Left cardiac atrium (tissue), 4 donors: ENCODE measurements at regions not wholly inside any gene's neighbourhood (a gene's known extent, or its start where the extent isn't known, plus 50 kb on each side); places are given as distances from the start of the nearest gene placed in this dataset.
A peak's percentile ranks its signal among the peaks of the same experiment; 100 is the strongest.
"Not testable (repeated sequence)": the region's sequence is repeated elsewhere in the genome, so short reads cannot be mapped to it uniquely, and the experiment has no call there.

Experiments used
- ATAC-seq, 2 donors: fragments of 200-7000 bp; cut with Tn5 transposase; one replicate each; pipeline ENCODE4 v1.9.1; 2020; ENCODE audit warnings: mild to moderate bottlenecking in 2 of 2, moderate library complexity in 2 of 2
- DNase-seq: peaks from one replicate; pipeline ENCODE4 v3.0.0-alpha.2; 2020
- intact Hi-C, 2 donors: fragments of 100-400 bp; cut with DNase I; formaldehyde crosslinking; loops; one replicate each; pipeline versions ENCODE4 v1.14.1 to v1.15.1; 2022 to 2023
- donor health status: DM: no; HTN: yes; CAD: no.
- donor health status: DM: no; HTN: yes; CAD: no; lungs with severe emphysema.
- donor health status: DM: yes; HTN: yes; CAD: no.
- donor health status: Dilated cardiomyopathy.

- intact Hi-C loops: loop anchor here in 1 of 2 donors (10.0 kb wide), 1 partner anchor 89 kb away; no protein-coding TSS in a partner anchor
- peak; percentile 94 to 96 for ATAC-seq
- peak; percentile 93 for DNase-seq
Observed at GRCh38 chr7:149714081-149714909, 59.1 kb downstream of the ZNF467 start.

DNA sequence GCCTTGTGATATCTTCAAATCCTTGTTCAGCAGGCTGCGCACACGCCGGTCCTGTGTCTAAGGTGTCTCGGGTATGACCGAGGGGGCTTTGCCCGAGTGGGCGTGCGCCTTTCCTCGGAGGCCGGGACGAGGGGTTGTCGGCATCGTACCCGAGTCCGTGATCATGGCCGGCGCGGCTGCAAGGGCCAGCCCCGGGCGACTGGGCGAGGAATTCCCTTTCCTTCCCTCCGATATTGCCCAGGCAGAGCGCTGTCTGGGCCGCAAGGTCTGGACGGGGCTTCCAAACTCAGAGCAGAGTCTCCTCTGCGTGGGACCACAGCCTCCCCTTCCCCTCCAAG is 59.7 kb downstream of the ZNF467 start:
- intact Hi-C loops: loop anchor here in 1 of 2 donors (10.0 kb wide), 1 partner anchor 89 kb away; no protein-coding TSS in a partner anchor
- no peak for ATAC-seq

DNA sequence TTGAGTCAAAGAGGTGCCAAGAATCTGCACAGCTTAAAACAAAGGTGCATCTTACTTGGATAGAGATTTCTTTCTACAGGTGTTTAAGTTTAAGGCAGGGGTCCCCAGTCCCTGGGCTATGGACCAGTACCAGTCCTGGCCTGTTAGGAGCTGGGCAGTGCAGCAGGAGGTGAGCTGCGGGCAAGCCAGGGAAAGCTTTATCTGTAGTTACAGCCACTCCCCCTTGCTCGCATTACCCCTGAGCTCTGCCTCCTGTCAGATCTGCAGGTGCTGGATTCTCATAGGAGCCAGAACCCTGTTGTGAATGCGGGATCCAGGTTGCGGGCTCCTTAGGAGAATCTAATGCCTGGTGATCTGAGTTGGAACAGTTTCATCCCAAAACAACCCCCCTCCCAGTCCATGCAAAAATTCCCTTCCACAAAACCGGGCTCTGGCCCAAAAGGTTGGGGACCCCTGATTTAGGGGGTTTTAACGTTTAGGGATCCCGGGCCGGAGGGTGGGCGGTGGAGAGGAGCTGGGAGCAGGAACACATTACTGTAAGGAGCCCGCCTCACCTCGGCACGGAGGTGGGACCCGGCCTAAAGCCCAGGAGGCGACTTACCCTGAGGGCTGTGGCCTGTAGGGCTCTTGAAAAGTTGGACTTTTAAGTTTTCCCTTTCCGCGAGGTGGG is 60.2 kb downstream of the ZNF467 start:
- intact Hi-C loops: loop anchor here in 1 of 2 donors (10.0 kb wide), 1 partner anchor 88 kb away; no protein-coding TSS in a partner anchor
- no peak for ATAC-seq
- DNase-seq: no peak

More for the DNA sequence above, 59.7 kb downstream of the ZNF467 start:
- no peak for DNase-seq

DNA sequence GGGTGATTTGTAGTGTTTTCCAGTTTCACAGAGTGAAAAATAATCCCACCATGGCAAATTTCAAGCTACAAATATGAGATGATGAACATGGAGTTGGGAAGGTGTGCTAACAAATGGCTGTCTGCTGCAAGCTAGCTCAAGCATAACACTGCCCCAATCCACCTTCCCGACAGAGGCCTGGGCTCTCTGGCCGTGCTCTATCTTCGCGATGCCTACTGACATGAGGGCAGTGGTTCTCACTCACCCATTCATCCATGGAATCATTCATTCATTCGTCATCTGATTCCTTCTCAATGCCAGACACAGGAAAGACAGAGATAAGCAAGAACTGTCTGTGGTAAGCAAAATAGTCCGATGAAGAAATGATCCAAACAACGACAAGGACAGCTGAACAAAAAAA is 65.4 kb downstream of the ZNF467 start:
- intact Hi-C loops: no loop called here
- ATAC-seq: no peak
- DNase-seq: no peak

DNA sequence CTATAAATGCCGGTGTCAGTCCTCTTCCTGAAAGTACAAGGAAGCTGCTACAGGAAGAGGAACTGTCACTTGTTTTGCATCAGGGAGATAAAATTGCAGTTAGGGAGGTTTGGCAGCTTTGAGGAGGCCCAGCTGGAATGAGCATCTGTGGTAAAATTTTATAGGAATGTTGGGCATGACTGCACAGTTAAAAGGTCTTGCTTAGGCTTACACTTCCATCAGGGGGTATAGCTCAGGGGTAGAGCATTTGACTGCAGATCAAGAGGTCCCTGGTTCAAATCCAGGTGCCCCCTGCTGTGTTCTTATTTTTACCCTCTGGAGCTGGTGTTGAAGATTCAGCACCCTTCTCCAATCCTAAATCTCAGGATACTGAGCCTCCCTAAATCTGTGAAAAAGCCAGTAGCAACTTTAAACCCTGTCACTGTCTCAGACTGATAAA is 65.9 kb downstream of the ZNF467 start:
- intact Hi-C loops: no loop called here
- ATAC-seq: no peak
- no peak for DNase-seq

DNA sequence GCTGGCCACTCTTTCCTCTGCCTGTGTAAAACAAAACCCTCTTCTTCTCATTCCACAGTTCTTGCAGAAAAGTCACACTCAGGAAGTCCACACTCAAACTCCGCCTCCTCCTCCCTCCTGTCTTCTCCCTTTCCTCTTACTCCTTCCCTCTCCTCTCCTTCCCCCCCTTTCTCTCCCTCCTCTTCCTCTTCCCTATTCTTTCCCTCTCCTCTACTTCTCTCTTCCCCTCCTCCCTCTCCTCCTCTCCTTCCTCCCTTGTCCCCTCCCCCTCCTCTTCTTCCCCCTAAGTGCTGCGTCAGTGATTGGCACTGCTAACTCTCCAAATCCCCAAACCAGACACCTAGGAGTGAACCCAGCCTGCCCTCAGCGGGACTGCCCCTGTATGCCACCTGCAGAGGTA is 67.0 kb downstream of the ZNF467 start:
- DNase-seq (no peak), ATAC-seq (no peak)
- intact Hi-C loops: no loop called here

DNA sequence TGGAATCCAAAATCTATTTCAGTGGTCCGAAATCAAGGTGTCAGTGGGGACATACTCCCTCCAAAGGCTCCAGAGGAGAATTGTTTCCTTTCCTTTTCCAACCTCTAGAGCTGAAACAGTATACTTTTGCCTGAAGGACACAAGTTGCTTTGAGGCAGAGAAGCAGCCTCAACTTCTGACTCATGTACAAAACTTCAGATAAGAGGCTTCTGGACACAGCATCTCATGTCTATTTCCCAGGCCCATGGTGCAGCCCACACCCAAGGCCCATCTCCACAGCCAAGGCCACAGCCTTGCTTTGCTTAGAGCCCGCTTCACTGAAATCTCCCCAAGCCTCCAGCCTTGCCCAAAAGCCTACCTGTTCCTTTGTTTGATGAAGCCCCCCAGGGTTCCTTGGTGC is 68.9 kb downstream of the ZNF467 start:
- intact Hi-C loops: no loop called here
- ATAC-seq: peak in 1 of 2 donors; percentile 74

GRCh38 chr7:149703044-149703650 is 70.2 kb downstream of the ZNF467 start:
- DNase-seq: no peak
- intact Hi-C loops: no loop called here
- ATAC-seq: no peak

More for the DNA sequence above, 68.9 kb downstream of the ZNF467 start:
- DNase-seq: no peak

DNA sequence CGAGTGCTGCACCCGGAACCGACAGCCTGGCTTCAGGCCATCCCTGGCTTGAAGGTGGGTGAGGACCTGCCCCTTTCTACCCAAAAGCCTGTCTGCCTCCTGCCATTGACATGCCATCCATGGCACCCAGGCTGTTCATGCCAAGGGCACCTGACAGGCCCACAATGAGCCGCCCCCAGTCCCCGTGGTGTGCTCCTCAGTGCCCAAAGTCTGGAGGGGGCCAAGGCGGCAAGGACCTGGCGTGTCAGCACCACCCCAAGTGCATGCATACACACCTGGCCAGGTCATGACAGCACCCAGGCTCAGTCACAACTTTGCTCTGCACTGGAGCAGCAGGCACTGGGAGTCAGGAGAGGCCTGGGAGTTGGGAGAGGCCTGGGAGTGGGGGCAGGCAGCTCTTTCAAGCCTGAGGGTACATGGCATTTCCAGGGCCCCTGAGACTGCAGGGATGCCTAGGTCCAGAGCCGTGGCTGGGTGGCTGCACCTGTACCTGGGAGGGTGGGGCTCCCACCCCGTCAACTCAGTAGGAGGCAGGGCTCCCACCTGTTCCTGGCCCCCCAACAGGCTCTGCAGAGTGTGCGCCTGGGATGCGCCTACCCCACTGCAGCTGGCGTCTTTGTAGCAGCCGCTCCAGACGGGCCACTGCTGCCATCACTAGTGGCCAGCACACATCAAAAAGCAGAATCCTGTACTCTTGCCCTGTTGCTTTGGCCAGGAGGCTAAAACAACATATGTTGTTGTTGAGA is 71.7 kb downstream of the ZNF467 start:
- intact Hi-C loops: no loop called here
- no peak for ATAC-seq
- no peak for DNase-seq

- ATAC-seq, DNase-seq, intact Hi-C loops: not testable (repeated sequence)
Observed at GRCh38 chr7:149697767-149698166, 75.6 kb downstream of the ZNF467 start.

- no peak for ATAC-seq
- intact Hi-C loops: no loop called here
- no peak for DNase-seq
Observed at GRCh38 chr7:149696280-149696679, 77.1 kb downstream of the ZNF467 start.

GRCh38 chr7:149692557-149692982 is 80.8 kb downstream of the ZNF467 start:
- DNase-seq: no peak
- intact Hi-C loops: no loop called here
- no peak for ATAC-seq

DNA sequence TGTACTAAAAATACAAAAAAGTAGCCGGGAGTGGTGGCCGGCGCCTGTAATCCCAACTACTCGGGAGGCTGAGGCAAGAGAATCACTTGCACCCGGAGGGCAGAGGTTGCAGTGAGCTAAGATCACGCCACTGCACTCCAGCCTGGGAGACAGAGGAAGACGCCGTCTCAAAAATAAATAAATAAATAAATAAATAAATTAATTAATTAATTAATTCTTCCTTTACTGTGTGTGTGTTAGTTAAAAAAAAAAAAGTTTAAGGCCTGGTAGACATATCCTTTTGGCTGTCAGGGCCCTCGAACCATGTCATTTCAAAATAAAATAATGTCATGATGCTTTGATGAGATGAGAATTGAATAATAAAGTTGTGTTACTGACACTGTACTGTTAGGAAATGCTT is 81.3 kb downstream of the ZNF467 start:
- ATAC-seq: no peak
- no peak for DNase-seq
- intact Hi-C loops: no loop called here

DNA sequence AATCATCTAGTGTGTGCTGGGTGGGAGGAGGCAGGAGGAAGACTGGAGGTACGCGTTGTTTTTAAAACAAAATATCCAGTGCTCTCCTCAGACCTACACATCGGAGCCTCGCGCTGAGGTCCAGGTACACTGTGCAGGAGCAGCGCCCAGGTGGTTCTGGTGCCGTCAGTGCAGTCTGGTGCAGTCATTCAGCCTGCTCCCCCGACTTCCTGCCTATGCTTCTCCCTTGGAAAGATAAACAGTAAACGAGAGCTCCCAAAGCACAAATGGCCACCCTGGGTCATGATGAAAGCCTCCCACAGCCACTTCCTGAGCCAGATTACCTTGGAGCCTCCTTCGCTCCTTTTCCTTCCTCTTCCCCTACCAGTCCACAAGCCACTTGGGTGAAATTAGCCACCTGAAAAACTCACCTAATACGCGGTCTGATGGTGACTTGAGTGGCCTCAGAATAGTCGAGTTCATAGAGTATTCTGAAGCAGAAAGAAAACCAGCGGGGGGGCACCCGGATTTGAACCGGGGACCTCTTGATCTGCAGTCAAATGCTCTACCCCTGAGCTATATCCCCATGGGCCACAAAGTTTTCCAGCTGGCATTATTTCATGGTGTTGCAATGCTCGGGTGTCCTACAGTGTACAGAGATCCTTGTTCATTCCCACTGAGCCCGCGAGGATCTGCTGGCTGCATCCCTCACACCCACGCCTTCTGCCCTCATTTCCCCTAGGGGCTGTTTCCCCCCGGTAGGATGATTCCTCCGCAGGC is 82.5 kb downstream of the ZNF467 start:
- intact Hi-C loops: no loop called here
- peak; percentile 82 to 87 for ATAC-seq
- peak; percentile 47 for DNase-seq

GRCh38 chr7:149689291-149689721 is 84.1 kb downstream of the ZNF467 start:
- no peak for DNase-seq
- intact Hi-C loops: no loop called here
- ATAC-seq: no peak

DNA sequence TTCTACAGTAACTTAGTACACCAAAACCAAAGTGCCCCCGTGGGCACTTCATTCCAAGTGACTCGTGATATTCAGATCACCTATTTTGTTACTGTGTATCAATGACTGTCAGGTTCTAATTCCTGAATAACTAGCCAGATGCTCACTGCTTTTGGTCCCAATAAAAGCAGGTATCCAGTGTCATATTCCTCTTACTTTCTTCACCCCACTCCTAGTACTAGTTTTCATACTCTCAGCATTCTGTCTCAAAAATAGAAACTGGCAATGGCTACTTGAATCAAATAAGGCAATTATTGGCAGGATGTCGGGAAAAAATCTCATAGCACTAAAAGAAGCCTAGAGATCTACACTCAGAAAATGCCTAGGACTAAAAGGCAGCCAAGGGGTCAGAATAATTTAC is 84.6 kb downstream of the ZNF467 start:
- no peak for DNase-seq
- intact Hi-C loops: no loop called here
- ATAC-seq: no peak

GRCh38 chr7:149687820-149688219 is 85.6 kb downstream of the ZNF467 start:
- DNase-seq, ATAC-seq, intact Hi-C loops: not testable (repeated sequence)

- DNase-seq (no peak), ATAC-seq (no peak)
- intact Hi-C loops: no loop called here
Observed at GRCh38 chr7:149686449-149686848, 86.9 kb downstream of the ZNF467 start.

DNA sequence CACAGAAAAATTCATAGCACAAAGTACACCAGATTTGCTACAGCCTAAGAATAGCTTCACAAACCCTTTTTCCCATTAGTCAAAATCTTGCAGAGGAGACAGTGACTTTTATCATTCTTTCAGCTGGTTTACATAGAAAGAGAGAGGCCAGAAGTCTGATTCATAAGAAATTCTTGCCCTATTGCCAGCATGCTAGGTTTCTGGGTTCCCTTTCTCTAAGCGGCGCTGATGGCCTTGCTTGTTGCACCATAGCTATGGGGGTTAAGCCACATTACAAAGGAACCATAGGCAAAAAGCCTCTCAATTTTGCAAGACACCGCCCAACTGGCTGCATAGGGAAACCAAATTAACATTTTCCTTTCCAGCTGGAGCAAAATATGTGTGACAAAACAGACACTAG is 87.4 kb downstream of the ZNF467 start:
- no peak for ATAC-seq
- no peak for DNase-seq
- intact Hi-C loops: no loop called here
